Activated CD8-positive, alpha-beta memory T cell treated with anti-CD3 and anti-CD28 coated beads for 4 hours (primary cell): ENCODE measurements at regions not wholly inside any gene's neighbourhood (a gene's known extent, or its start where the extent isn't known, plus 50 kb on each side); places are given as distances from the start of the nearest gene placed in this dataset.
"Not testable (repeated sequence)": the region's sequence is repeated elsewhere in the genome, so short reads cannot be mapped to it uniquely, and the experiment has no call there.

Experiments used
- DNase-seq, 2 donors: peaks; one replicate each; pipeline ENCODE4 v3.0.0-alpha.2; 2020; ENCODE audit warnings: low read depth in 2 of 2

GRCh38 chr14:53672526-53672925 is 284.1 kb downstream of the BMP4 start:
- DNase-seq: no peak

- no peak for DNase-seq
Measured at GRCh38 chr14:53670701-53671100, 285.9 kb downstream of the BMP4 start.

GRCh38 chr14:53668897-53669296 is 287.7 kb downstream of the BMP4 start:
- no peak for DNase-seq

GRCh38 chr14:53663709-53664108 is 292.9 kb downstream of the BMP4 start:
- no peak for DNase-seq

- no peak for DNase-seq
Measured at GRCh38 chr14:53655080-53655785, 301.4 kb downstream of the BMP4 start.

- DNase-seq: no peak
Measured at GRCh38 chr14:53652068-53652467, 304.6 kb downstream of the BMP4 start.

- DNase-seq: no peak
Measured at GRCh38 chr14:53651096-53651740, 305.4 kb downstream of the BMP4 start.

GRCh38 chr14:53646925-53647324 is 309.7 kb downstream of the BMP4 start:
- no peak for DNase-seq

GRCh38 chr14:53640695-53641094 is 315.9 kb downstream of the BMP4 start:
- DNase-seq: no peak

- no peak for DNase-seq
Measured at GRCh38 chr14:53638966-53639365, 317.7 kb downstream of the BMP4 start.

GRCh38 chr14:53634793-53635192 is 321.8 kb downstream of the BMP4 start:
- no peak for DNase-seq

GRCh38 chr14:53630336-53630735 is 326.3 kb downstream of the BMP4 start:
- no peak for DNase-seq

- DNase-seq: no peak
Measured at GRCh38 chr14:53628732-53629430, 327.7 kb downstream of the BMP4 start.

- no peak for DNase-seq
Measured at GRCh38 chr14:53628261-53628660, 328.4 kb downstream of the BMP4 start.

GRCh38 chr14:53626761-53627160 is 329.9 kb downstream of the BMP4 start:
- no peak for DNase-seq

- no peak for DNase-seq
Measured at GRCh38 chr14:53622447-53622846, 334.2 kb downstream of the BMP4 start.

- DNase-seq: no peak
Measured at GRCh38 chr14:53621921-53622320, 334.7 kb downstream of the BMP4 start.

GRCh38 chr14:53621433-53621832 is 335.2 kb downstream of the BMP4 start:
- no peak for DNase-seq

- DNase-seq: no peak
Measured at GRCh38 chr14:53620890-53621289, 335.7 kb downstream of the BMP4 start.

GRCh38 chr14:53620317-53620716 is 336.3 kb downstream of the BMP4 start:
- no peak for DNase-seq

GRCh38 chr14:53619691-53620231 is 336.9 kb downstream of the BMP4 start:
- DNase-seq: no peak

- not testable (repeated sequence) for DNase-seq
Measured at GRCh38 chr14:53616536-53616935, 340.1 kb downstream of the BMP4 start.

GRCh38 chr14:53615252-53615651 is 341.4 kb downstream of the BMP4 start:
- no peak for DNase-seq
